Tibial nerve (tissue), 4 donors: ENCODE measurements at regions not wholly inside any gene's neighbourhood (a gene's known extent, or its start where the extent isn't known, plus 50 kb on each side); places are given as distances from the start of the nearest gene placed in this dataset.

Source experiments
- DNase-seq, 2 donors: peaks; one replicate each; pipeline ENCODE4 v3.0.0-alpha.2; 2019; ENCODE audit warnings: low spot score in 2 of 2
- H3K27ac ChIP-seq, 4 donors: fragments of 200-600 bp; sonication (generic) in 3 of 4; one replicate each; pipeline ENCODE4 v1.5.1; 2017 to 2019; ENCODE audit warnings: mild to moderate bottlenecking in 1 of 4
- H3K27me3 ChIP-seq, 2 donors: fragments of 200-600 bp; sonication (generic) in 1 of 2; one replicate each; pipeline versions ENCODE4 v1.5.1 to v1.6.0; 2017 to 2019
- H3K36me3 ChIP-seq, 3 donors: fragments of 200-600 bp; sonication (generic); one replicate each; pipeline ENCODE4 v1.5.1; 2018 to 2019
- H3K4me1 ChIP-seq, 4 donors: fragments of 200-600 bp; sonication (generic) in 3 of 4; one replicate each; pipeline ENCODE4 v1.5.1; 2017 to 2019
- H3K4me3 ChIP-seq, 4 donors: fragments of 200-600 bp; sonication (generic) in 3 of 4; one replicate each; pipeline ENCODE4 v1.5.1; 2017 to 2019; ENCODE audit warnings: mild to moderate bottlenecking in 1 of 4, moderate library complexity in 1 of 4
- H3K9me3 ChIP-seq, 4 donors: fragments of 200-600 bp; sonication (generic) in 3 of 4; one replicate each; pipeline ENCODE4 v1.5.1; 2017 to 2019
- EP300 ChIP-seq, 2 donors: sonication (generic); formaldehyde crosslinking; IDR thresholded peaks; one replicate each; pipeline ENCODE4 v1.6.1; 2017; ENCODE audit warnings: antibody characterized with exemption in 2 of 2, mild to moderate bottlenecking in 1 of 2
- POLR2A ChIP-seq, 2 donors: fragments of 450-650 bp; IDR thresholded peaks; one replicate each; pipeline ENCODE4 v1.6.1; 2017; ENCODE audit warnings: antibody characterized with exemption in 2 of 2, mild to moderate bottlenecking in 2 of 2, moderate library complexity in 2 of 2
- WGBS, 2 donors: methylation state at CpG; one replicate each; pipeline ENCODE4 v1.1.5; 2018; 5-methylcytosine and 5-hydroxymethylcytosine counted together
- TF ChIP-seq, protein P1 (sequence below), 5 experiments: fragments of 200-600 bp in 3 of 5; fragments of 450-650 bp in 2 of 5; sonication (generic) in 3 of 5; IDR thresholded peaks; one replicate each; pipeline ENCODE4 v1.5.1; 2016 to 2019; ENCODE audit warnings: antibody characterized with exemption in 5 of 5, mild to moderate bottlenecking in 3 of 5, moderate library complexity in 2 of 5

DNA sequence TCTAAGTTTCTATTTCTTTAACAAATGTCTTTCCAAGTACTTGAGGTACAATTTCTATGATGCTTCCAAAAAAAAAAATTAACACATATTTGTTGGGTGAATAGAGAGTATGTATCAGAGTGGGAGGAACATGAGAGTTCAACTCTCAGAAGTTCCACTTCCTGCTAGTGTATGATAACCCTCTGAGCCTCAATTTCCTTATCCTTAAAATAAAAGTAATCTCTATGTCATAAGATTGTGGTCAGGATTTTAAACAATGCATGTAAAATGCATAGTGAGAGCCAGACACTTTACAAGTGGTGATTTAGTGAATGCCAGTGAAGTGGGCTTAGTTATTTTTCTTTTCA lies 270.3 kb upstream of the AMIGO2 start:
- no peak overlapping the region for H3K4me3 ChIP-seq
- no peak for TF ChIP-seq EP300 (IDR thresholded peaks at IDR 0.05)
- TF ChIP-seq POLR2A (IDR thresholded peaks at IDR 0.05), result no peak
- TF ChIP-seq, protein P1, sequence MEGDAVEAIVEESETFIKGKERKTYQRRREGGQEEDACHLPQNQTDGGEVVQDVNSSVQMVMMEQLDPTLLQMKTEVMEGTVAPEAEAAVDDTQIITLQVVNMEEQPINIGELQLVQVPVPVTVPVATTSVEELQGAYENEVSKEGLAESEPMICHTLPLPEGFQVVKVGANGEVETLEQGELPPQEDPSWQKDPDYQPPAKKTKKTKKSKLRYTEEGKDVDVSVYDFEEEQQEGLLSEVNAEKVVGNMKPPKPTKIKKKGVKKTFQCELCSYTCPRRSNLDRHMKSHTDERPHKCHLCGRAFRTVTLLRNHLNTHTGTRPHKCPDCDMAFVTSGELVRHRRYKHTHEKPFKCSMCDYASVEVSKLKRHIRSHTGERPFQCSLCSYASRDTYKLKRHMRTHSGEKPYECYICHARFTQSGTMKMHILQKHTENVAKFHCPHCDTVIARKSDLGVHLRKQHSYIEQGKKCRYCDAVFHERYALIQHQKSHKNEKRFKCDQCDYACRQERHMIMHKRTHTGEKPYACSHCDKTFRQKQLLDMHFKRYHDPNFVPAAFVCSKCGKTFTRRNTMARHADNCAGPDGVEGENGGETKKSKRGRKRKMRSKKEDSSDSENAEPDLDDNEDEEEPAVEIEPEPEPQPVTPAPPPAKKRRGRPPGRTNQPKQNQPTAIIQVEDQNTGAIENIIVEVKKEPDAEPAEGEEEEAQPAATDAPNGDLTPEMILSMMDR (IDR thresholded peaks at IDR 0.05), result no peak
- H3K27ac ChIP-seq, result no peak overlapping the region
- no peaks in the 10 kb centered on the region for H3K4me1 ChIP-seq
- no peaks in the 10 kb centered on the region for H3K9me3 ChIP-seq
- H3K36me3 ChIP-seq, result no peaks in the 10 kb centered on the region
- H3K27me3 ChIP-seq, result no peaks in the 10 kb centered on the region
- DNase-seq, result no peak

DNA sequence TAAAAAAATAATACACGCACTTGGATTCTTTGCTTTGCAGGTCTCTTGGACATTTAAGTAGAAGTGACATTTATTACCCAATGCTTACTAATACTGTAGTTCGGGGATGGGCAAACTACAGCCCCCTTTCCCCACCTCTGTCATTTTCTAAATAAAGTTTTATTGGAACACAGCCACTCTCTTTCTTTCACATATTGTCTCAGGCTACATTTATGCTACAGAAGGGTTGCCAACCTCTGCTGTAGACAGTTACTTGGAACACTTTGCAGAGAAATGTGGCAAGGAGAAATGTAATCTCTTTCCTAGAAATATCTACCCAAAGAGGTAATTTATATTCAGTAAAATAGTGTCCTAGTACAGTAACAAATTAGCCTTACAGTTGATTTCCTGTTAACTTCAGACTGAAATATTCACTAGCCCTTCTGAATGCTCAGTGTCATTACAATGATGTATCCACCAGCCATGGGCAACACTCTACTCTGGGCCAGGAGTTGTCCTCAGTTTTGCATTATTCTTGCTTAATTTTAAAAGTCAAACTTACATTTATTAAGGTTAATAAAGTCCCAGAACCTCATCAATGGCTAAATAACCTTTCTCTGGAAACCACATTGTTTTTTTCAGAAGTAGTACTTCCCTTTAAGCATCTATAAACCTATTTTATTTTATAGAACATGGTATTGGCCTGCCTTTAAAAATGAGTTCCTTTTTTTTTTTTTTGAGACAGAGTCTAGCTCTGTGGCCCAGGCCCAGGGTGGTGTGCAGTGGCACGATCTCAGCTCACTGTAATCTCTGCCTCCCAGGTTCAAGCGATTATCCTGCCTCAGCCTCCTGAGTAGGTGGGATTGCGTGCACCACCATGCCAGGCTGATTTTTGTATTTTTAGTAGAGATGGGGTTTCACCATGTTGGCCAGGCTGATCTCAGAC lies 269.6 kb upstream of the AMIGO2 start:
- Histone ChIP-seq H3K27me3 (no peaks in the 10 kb centered on the region), H3K4me1 (no peaks in the 10 kb centered on the region), H3K36me3 (no peaks in the 10 kb centered on the region), H3K9me3 (no peaks in the 10 kb centered on the region), H3K4me3 (no peak overlapping the region), H3K27ac (no peak overlapping the region)
- 89 to 92% methylated on average over 5 of the region's 5 CpGs for WGBS, 2 donors
- no peak for DNase-seq
- TF ChIP-seq, protein P1 (IDR thresholded peaks at IDR 0.05), result no peak
- TF ChIP-seq POLR2A (IDR thresholded peaks at IDR 0.05) (no peak), EP300 (IDR thresholded peaks at IDR 0.05) (no peak)

DNA sequence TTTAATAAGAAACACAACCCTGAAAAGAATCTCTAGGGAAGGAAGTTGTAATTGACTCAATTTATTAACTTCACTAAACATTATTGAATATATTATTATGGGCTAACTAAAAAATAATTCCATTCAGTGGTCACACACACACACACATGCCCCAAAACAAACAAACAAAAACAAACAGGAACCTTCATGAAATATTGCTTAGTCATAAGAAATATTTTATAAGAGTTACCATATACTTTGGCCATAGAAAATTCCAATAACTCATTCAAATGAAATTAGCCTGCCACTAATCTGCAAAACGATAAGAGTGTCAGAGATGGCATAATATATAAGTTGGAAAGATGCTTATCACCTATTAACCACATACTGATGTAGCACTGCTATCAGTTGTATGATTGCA lies 268.4 kb upstream of the AMIGO2 start:
- Histone ChIP-seq H3K27me3 (no peaks in the 10 kb centered on the region), H3K4me1 (no peaks in the 10 kb centered on the region), H3K9me3 (no peaks in the 10 kb centered on the region), H3K4me3 (no peak overlapping the region), H3K36me3 (no peaks in the 10 kb centered on the region), H3K27ac (no peak overlapping the region)
- TF ChIP-seq, protein P1 (IDR thresholded peaks at IDR 0.05), result no peak
- TF ChIP-seq EP300 (IDR thresholded peaks at IDR 0.05) (no peak), POLR2A (IDR thresholded peaks at IDR 0.05) (no peak)
- no peak for DNase-seq
- WGBS, 2 donors, result 85 to 92% methylated on average over 1 of the region's 1 CpG

DNA sequence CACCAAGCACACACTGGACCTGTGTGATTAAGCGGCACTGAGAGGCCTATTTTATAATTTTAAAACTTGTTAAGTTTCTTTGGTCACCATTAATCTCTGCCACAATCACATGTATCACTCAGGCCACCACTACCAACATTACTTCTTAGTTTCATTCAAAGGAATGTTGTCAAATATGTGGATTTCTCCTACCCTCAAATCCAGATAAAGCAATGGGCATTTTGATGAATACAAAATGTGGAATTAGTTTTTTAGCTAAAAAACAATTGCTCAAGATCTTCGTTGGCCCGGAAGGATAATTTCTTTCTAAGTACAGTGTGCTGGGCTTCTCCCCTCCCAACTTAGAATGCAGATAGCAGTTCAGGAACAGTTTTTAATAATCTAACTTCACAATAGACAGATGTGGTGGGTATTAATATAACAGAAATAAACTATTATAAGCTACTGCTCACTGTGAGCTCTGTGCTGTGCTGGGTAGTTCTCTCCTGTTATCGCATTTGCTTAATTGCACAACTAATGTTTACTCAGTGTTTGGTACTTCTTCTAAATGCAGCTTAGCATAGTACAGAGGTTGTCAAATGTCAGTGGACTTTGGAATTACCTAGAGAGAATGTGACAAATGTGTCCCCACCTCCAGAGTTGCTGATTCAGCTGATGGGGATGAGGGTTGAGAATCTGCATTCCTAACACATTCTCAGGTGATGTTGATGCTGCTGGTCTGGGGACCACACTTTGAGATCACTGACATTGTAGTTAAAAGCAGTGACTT lies 266.7 kb upstream of the AMIGO2 start:
- H3K9me3 ChIP-seq, result no peaks in the 10 kb centered on the region
- H3K27me3 ChIP-seq, result no peaks in the 10 kb centered on the region
- H3K36me3 ChIP-seq, result no peaks in the 10 kb centered on the region
- H3K4me1 ChIP-seq, result no peaks in the 10 kb centered on the region
- WGBS, 2 donors, result 79 to 86% methylated on average over 4 of the region's 4 CpGs
- DNase-seq, result no peak
- no peak overlapping the region for H3K27ac ChIP-seq
- H3K4me3 ChIP-seq, result no peak overlapping the region
- TF ChIP-seq EP300 (IDR thresholded peaks at IDR 0.05), result no peak
- TF ChIP-seq POLR2A (IDR thresholded peaks at IDR 0.05), result no peak
- TF ChIP-seq, protein P1 (IDR thresholded peaks at IDR 0.05), result no peak
